Left ventricle myocardium superior (tissue), 1 donor: ENCODE measurements at regions not wholly inside any gene's neighbourhood (a gene's known extent, or its start where the extent isn't known, plus 50 kb on each side); places are given as distances from the start of the nearest gene placed in this dataset.

Experiments used
- ATAC-seq: fragments of 200-7000 bp; cut with Tn5 transposase; one replicate; pipeline ENCODE4 v1.9.1; 2020; ENCODE audit warnings: mild to moderate bottlenecking, moderate library complexity
- DNase-seq: peaks from one replicate; pipeline ENCODE4 v3.0.0-alpha.2; 2020
- intact Hi-C: fragments of 100-400 bp; cut with micrococcal nuclease; formaldehyde crosslinking; loops from one replicate; pipeline ENCODE4 v1.11.0; 2022
- donor health status: DM: no; HTN: yes; CAD: no; lungs with severe emphysema.

DNA sequence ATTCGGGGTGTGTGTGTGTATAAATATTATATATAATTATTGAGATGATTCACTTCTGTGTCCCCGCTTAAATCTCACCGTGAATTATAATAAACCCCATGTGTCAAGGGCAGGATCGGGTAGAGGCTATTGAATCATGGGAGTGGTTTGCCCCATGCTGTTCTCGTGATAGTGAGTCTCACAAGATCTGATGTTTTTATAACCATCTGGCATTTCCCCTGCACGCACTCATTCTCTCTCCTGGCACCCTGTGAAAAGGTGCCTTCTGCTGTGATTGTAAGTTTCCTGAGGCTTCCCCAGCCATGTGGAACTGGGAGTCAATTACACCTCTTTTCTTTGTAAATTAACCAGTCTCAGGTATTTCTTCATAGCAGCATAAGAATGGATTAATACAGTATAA is 851.4 kb upstream of the AGA start:
- DNase-seq (no peak), ATAC-seq (no peak)
- intact Hi-C loops, result no loop called here

DNA sequence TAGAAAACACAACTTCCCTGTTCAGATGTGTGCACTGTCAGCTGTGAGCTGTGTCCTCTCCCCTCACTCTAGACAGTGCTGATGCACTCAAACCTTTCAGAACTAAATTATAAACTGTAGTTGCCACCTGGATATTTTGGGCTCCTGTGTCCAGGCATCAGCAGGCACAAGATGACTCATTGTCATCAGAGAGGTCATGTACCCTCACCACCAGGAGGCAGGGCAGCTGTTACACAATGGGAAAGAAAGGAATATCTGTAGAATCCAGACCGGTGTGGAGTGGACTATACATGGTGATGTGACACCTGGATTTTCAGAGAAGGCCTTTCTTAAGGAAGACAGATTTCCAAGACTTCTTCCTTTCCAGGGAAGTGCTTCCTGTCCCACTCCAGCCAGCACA is 854.4 kb upstream of the AGA start:
- intact Hi-C loops, result no loop called here
- no peak for DNase-seq
- peak; percentile 15 for ATAC-seq

DNA sequence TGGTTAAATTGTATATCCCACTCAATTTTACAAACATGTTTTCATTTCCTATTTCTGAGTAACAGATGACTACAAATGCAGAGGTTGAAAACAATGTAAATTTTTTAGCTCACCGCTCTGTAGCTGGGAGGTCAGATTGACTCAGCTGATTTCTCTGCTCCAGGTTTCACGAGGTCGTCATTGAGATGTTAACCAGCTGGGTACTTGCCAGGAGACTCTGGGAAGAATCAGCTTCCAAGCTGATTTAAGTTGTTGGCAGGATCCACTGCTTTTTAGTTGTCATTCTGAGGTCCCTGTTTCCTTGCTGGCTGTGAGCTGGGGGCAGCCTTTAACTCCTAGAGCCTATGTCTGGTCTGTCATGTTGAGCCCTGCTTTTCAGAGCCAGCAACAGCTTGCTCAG is 864.3 kb upstream of the AGA start:
- no peak for DNase-seq
- ATAC-seq, result no peak
- intact Hi-C loops, result no loop called here

DNA sequence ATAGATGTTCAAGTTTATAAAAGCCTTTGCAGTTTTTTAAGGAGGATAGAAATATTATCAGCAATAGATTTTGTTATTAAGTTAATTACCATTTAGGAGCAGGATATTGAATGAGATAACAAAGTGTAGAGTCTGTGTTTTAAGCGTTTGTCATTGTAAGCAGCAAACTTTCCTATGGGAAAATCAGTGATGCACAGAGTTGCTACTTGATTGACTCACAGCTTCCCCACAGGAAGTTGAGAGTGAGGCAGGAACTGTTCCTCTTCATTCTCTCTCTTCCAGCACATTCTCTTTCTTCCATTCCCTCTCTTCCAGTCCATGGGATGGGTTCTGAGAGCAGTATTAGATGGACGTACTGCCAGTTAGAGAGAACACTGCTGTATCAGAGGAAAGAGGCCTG is 867.7 kb upstream of the AGA start:
- DNase-seq (no peak), ATAC-seq (no peak)
- intact Hi-C loops, result no loop called here

DNA sequence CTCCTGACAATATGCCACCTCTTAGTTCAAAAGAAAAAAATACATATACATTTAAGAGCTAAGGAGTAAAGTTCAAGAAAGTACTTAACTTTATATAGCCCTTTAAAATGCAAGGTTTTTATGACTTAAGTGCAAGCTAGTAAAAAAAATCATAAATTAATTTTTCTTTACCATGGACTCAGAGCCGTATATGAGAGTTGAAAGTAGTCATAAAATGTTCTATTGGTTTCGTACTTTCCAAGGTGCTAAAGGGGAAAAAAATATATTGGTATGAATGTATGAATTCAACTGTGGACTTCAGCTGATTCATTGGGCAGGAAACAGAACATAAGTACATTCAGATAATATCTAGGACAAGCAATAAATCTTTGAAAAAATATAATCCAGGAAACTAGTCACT is 869.8 kb upstream of the AGA start:
- DNase-seq, result no peak
- intact Hi-C loops, result no loop called here
- no peak for ATAC-seq

DNA sequence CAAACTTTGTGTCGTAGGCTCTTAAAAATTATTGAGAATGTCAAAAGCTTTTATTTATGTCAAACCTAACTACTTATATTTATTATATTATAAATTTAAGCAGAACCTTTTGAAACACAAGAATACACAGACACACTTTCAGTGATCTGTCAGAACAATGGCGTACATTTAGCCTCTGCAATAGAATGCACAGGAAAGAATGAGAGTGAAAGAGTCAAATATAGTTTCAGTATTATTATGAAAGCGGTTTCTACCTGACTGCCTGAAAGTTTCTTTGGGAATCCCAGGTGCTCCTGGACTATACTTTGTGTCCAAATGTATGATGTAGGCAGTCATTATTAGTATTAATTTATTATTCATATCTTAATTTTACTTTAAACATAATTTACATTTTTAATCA is 872.0 kb upstream of the AGA start:
- intact Hi-C loops, result no loop called here
- ATAC-seq (no peak), DNase-seq (no peak)

DNA sequence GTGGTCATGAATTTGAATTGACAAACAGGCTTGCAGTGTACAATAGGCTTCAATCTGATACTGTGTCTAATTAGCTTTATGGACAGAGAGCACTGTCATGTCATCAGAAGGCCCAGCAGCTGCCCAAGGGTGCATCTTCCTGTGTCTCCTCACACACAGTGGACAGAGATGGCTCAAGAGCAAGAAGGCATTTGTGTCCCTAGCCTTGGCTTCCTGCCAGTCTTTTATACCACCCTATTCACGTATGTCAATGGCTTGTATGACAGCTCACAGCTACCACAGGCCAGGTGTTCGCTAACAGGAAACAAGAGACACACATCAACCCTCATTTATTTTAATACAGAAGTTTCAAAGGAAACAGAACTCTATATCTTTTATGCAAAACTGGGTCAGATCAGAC is 874.0 kb upstream of the AGA start:
- ATAC-seq (no peak), DNase-seq (no peak)
- intact Hi-C loops, result no loop called here

DNA sequence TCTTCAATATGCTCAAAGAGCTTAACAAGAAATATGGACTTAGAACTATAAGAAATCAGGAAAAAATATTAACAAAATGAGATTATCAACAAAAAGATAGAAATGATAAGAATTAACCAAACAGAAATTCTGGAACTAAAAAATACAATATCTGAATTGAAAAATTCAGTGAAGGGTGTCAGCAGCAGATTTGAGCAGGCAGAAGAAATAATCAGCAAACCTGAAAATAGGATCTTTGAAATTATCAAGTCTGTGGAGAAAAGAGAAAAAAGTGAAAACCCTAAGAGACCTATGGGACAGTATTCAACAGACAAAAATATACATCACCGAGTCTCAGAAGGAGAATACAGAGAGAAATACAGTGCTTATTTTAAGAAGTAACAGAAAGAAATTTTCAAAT is 877.8 kb upstream of the AGA start:
- DNase-seq (no peak), ATAC-seq (no peak)
- intact Hi-C loops, result no loop called here

DNA sequence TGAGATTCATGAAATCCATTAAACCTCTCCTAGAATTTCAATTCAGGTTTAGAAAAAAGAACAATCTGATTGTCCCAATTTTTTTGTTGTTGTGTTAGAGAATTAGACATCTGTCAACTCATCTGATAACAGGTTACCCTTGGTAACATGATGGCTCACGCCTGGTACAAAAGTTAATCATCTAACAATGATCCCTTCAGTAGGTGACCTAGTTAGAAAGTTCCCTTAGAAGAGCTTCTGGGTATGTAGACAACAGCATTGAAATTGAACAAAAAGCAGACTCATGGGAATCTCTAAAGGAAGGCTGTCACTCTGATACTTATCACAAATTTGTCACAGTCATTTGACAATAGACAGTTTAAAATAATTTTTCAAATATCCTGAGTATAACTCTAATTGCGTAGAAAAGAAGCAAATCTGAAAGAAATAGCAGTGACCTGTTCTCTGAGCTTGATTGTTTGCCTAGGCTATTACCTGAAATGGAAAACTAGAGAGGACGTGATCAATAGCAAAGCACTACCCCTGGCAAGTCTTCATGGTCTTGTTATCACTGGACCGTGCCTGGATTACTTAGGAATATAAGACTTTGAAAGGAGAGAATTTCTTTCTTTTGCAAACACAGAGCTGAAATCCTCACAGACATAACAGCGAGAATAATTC is 880.4 kb upstream of the AGA start:
- DNase-seq (no peak), ATAC-seq (no peak)
- intact Hi-C loops, result no loop called here

DNA sequence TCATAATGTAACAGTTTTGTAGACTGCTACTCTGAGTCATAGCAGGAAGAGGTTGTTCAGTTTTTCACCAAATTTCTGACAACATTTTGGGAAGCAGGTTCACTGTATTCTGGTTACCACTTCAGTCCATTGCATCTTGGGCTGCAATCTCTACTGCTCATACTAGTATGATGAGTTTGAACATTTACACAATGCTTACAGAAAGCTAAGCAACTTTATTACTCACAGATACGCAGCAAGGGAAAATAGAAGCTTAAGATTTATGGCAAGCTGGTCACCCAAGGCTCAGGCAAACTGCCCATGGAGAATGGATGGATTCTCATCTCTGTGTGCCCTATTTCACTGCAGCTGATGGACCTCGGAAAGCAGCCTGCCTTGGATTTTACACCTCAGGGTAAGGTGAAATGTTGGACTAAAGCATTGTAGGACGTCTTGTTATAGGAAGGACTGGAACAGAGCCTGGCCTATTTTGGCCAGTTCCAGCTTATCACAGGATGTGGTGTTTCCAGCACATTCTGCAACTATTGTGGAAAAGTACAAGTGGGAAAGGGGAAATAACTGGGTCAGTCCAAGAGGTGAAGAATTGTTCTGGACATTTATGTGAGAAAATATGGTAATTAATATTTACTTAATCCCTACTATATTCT is 887.1 kb upstream of the AGA start:
- DNase-seq (no peak), ATAC-seq (no peak)
- intact Hi-C loops, result no loop called here

DNA sequence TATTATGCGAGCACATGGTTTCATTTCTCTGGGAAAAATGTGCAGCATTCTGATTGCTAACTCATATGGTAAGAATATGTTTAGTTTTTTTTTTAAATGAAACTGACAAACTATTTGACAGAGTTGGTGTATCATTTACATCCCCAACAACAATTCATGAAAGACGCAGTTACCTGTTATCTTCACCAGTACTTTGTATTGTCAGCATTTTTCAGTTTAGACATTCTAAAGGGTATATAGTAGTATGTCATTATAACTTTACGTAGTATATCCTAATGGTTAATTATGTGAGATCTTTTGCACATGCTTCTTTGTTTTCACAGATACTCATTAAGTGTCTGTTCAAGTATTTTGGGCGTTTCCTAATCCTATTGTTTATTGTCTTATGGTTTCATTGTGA is 891.1 kb upstream of the AGA start:
- intact Hi-C loops, result no loop called here
- no peak for DNase-seq
- ATAC-seq, result no peak

DNA sequence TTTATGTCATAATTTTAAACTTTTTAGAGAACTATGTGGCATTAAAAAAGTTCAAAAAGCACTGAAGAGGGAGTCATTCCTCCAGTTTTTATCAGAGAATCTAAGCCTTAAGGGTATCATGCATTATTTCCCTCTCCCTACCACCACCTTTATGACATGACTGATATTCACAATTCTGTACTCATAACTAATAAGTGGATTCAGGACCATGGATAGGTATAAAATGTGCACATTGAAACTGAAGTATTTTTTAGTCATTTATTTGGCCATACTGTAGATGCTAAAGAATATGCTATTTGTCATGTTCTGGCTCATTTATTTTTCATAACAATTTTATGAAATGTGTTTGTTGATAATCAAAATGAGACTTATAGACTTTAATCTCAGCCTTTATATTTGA is 897.5 kb upstream of the AGA start:
- intact Hi-C loops, result no loop called here
- no peak for ATAC-seq
- no peak for DNase-seq

DNA sequence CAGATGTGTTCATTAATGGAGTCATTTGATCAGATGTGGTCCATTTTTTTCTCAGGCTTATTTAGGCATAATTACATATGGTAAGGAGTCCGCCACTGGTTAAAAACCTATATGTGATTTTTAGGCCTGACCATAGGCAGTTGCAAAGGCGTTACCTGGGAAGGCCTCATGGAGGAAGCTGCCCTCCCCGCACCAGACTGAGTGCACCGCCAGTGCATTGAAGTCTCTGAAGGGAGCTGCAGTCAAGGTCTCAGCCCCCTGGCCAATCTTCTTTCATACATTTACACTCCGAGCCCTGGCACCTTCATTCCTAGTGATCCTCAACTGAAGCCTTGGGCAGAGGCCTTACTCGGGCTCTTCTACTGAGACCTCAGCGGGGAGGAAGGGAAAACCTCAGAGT is 898.2 kb upstream of the AGA start:
- DNase-seq (no peak), ATAC-seq (no peak)
- intact Hi-C loops, result no loop called here

DNA sequence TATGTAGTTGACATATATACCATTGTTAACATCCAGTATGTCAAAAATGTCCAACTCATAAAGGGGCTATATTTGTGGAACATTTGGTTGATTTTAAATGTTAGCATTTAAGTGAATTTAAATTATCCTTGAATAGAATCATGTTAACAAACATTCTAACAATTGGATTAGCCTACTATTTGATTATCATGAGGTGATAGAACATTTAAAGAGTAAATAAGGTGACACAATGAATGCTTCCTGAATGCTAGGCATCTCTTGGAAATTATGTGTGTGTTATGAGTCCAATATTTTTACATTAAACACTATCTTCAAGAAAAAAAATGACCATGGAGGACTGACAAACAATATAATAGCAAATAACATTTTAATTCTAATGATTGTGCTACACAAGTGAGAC is 901.9 kb upstream of the AGA start:
- no peak for ATAC-seq
- no peak for DNase-seq
- intact Hi-C loops, result no loop called here

DNA sequence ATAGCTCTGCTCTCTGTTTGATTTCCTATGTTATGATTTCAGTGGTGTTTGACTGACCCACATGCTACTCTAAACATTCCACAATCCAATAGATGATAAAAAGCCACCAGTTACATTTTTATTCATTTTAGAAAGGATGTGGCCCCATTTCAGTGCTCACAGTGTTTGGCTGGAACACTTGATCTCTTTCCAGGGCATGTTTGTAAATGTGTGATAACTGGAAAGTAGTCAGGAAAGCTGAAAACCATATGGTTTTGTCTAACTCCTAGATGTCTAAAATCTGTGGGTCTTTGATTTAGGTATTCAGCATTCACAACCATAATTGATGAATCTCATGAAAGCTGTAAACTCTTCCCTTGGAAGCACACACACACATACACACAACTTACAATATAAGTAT is 904.9 kb upstream of the AGA start:
- intact Hi-C loops, result no loop called here
- no peak for ATAC-seq
- DNase-seq, result no peak

DNA sequence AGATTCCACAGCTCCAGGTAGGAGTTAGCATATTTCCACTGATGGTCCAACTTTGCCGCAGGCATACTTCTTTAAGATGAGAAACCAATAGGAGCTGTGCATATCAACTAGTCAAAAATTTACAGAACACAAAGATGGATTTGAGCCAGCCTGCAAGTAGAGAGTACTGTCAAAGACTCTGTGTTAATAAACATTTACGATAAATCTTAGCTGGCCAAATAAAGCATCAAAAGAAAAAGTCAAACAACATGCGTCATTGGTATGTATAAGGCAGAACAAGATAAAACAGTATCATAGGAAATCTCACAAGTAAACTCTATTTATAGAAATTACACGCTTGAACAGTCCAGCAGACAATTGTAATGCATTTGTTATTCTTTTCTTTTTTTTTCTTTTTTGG is 907.4 kb upstream of the AGA start:
- DNase-seq, result no peak
- ATAC-seq, result no peak
- intact Hi-C loops, result no loop called here

DNA sequence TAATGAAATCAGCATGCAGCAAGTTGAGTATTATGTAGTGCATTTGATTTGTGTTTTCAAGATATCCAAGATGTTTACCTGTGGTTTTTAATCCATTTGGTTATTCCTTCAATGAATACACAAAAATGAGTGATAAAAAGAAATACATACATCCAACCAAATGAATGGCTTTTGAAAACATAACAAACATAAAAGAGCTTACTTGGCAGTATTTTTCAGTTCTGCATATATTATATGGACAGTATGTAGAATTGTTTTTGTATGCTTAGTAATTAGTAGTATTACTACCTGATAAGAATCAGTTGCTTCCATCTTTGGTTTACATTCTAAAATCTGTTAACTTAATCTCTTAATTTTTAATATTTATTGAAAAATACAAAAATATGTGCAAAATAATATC is 908.9 kb upstream of the AGA start:
- intact Hi-C loops, result no loop called here
- ATAC-seq, result no peak

DNA sequence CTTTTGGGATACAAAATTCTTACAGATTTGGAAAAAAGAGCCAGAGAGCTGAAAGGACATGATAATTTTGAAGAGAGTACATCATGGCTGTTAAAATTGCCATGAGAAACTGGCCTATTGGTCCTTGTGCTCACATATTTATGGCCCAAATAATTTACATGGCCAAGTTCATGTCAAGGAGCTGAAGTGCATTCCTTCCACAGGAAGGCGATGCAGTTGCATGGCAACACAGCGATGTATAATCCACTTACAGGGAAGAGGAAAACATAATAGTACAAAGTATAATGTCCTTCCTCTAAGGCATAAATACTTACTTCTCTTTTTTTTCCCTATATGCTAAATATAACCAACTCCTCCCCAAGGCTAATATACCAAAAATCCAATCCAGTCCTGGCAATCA is 914.5 kb upstream of the AGA start:
- intact Hi-C loops, result no loop called here
- ATAC-seq (no peak), DNase-seq (no peak)

More for the DNA sequence above, 908.9 kb upstream of the AGA start:
- no peak for DNase-seq

DNA sequence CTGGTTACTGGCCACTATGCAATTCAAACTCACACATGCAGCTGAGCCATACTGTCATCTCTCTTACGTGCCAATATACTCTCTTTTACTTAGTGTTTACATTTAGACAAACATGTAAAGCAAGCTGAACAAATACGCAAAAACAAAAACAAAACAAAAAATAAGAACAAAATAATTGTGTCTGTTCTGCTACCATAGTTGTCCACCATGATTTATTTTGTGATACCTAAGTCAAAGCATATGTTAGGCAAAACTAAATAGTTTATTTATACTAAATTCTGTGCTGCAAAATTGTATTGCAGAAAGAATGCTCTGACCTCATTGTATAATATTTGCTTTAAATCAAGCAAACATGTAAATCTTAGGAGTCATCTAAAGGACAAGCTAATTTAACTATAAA is 943.2 kb upstream of the AGA start:
- ATAC-seq (no peak), DNase-seq (no peak)
- intact Hi-C loops, result no loop called here

DNA sequence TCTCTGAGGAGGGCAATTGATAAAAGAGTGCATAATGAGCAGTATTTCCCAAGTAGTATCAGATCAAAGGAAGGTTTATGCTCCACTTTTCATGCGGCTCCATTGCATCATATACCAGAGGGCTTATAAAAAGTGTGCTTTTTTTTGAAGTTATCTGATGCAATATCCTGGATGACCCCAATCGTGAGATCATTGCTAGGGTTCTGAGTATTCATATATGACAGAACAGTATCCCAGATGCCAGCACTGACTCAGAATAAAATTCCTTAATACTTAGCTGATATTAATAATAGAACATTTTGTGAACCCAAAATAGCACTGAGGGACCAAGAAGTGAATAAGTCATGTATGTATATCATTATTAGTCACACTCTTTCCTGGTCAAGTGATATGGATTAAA is 945.5 kb upstream of the AGA start:
- intact Hi-C loops, result no loop called here

DNA sequence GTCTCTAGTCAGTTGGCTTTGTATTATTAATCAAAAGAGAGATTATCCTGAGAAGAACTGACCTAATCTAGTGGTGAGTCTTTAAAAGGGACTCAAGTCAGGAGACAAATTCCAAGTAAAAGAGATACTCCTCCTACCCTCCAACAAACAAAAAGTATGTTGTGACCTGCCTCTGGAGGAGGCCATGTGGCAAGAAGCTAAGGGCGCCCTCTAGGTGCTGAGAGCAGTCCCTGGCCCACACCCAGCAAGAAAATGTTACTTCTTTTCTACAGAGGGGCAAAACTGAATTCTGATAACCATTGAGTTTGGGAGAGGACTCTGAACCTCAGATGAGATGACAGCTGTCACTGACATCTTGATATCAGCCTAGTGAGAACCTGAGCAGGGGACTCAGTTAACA is 953.6 kb upstream of the AGA start:
- ATAC-seq (no peak), DNase-seq (no peak)
- intact Hi-C loops, result no loop called here

More for the DNA sequence above, 945.5 kb upstream of the AGA start:
- DNase-seq (no peak), ATAC-seq (no peak)

DNA sequence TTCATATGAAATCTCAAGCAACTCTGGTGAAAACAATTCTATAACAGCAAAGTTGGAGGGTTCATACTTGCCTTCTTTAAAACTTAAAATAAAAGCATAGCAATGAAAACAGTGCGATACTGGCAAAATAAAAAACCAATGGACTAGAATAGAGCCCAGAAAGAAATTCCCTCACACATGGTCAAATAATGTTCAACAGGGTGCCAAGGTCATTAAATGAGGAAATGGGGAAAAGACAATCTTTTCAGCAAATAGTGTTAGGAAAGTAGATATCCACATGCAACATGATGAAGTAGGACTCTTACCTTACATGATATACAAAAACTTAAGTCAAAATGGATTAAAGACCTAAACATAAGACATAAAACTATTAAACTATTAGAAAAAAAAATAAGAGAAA is 970.2 kb upstream of the AGA start:
- ATAC-seq, result no peak
- intact Hi-C loops, result no loop called here
- no peak for DNase-seq
